H9 (cell line): ENCODE measurements at regions not wholly inside any gene's neighbourhood (a gene's known extent, or its start where the extent isn't known, plus 50 kb on each side); places are given as distances from the start of the nearest gene placed in this dataset.

Source experiments
- DNase-seq: peaks from one replicate; pipeline ENCODE4 v3.0.0-alpha.2; 2017
- H2AFZ ChIP-seq: one replicate; pipeline ENCODE4 v1.6.1; 2013; ENCODE audit warnings: mild to moderate bottlenecking, low read length, control low read depth, moderate library complexity
- H2AK5ac ChIP-seq: 2 replicates; pipeline ENCODE4 v1.6.1; 2013; ENCODE audit warnings: low read length, control low read depth, mixed read lengths; ENCODE audit not compliant: insufficient read length
- H2BK120ac ChIP-seq: one replicate; pipeline ENCODE4 v1.6.1; 2013; ENCODE audit warnings: low read depth, mild to moderate bottlenecking, low read length, control low read depth, inconsistent platforms; ENCODE audit not compliant: poor library complexity, severe bottlenecking
- H2BK12ac ChIP-seq: 2 replicates; pipeline ENCODE4 v1.6.1; 2013; ENCODE audit warnings: low read length, control low read depth, mixed read lengths, low read depth; ENCODE audit not compliant: insufficient read length
- H2BK15ac ChIP-seq: 2 replicates; pipeline ENCODE4 v1.6.1; 2013; ENCODE audit warnings: low read depth, low read length, control low read depth
- H2BK20ac ChIP-seq: one replicate; pipeline ENCODE4 v1.6.1; 2013; ENCODE audit warnings: low read depth, mild to moderate bottlenecking, low read length, control low read depth, inconsistent platforms; ENCODE audit not compliant: poor library complexity, severe bottlenecking
- H2BK5ac ChIP-seq: 2 replicates; pipeline ENCODE4 v1.6.1; 2013; ENCODE audit warnings: low read length, control low read depth, mixed read lengths; ENCODE audit not compliant: insufficient read length
- H3K14ac ChIP-seq: 2 replicates; pipeline ENCODE4 v1.6.1; 2013; ENCODE audit warnings: low read length, control low read depth; ENCODE audit not compliant: insufficient read depth
- H3K18ac ChIP-seq: 2 replicates; pipeline ENCODE4 v1.6.1; 2013; ENCODE audit warnings: low read depth, mild to moderate bottlenecking, mixed read lengths, low read length, control low read depth; ENCODE audit not compliant: insufficient read length
- H3K23ac ChIP-seq: 2 replicates; pipeline ENCODE4 v1.6.1; 2013; ENCODE audit warnings: low read length, control low read depth, mixed read lengths, low read depth; ENCODE audit not compliant: insufficient read length
- H3K23me2 ChIP-seq: 2 replicates; pipeline ENCODE4 v1.6.1; 2013; ENCODE audit warnings: low read depth, mild to moderate bottlenecking, mixed read lengths, low read length, control low read depth; ENCODE audit not compliant: insufficient read length, poor library complexity, severe bottlenecking
- H3K27ac ChIP-seq: 2 replicates; pipeline ENCODE4 v1.5.1; 2013; ENCODE audit warnings: low read length, control low read depth, mixed read lengths, low read depth; ENCODE audit not compliant: insufficient read length
- H3K27me3 ChIP-seq: 2 replicates; pipeline ENCODE4 v1.6.1; 2013; ENCODE audit warnings: low read length, control low read depth, inconsistent platforms; ENCODE audit not compliant: insufficient read depth
- H3K4ac ChIP-seq: 2 replicates; pipeline ENCODE4 v1.6.1; 2013; ENCODE audit warnings: low read depth, mild to moderate bottlenecking, control low read depth, inconsistent platforms, low read length, moderate library complexity
- H3K4me1 ChIP-seq: 2 replicates; pipeline ENCODE4 v1.6.1; 2013; ENCODE audit warnings: low read length, control low read depth, inconsistent platforms; ENCODE audit not compliant: insufficient read depth
- H3K4me2 ChIP-seq: 2 replicates; pipeline ENCODE4 v1.6.1; 2013; ENCODE audit warnings: low read length, control low read depth, mixed read lengths; ENCODE audit not compliant: insufficient read length, insufficient read depth
- H3K56ac ChIP-seq: 2 replicates; pipeline ENCODE4 v1.6.1; 2013; ENCODE audit warnings: low read depth, mild to moderate bottlenecking, mixed read lengths, low read length, control low read depth; ENCODE audit not compliant: insufficient read length
- H3K79me1 ChIP-seq: 2 replicates; pipeline ENCODE4 v1.6.1; 2013; ENCODE audit warnings: low read depth, mild to moderate bottlenecking, moderate library complexity, low read length, control low read depth, inconsistent platforms; ENCODE audit not compliant: insufficient read depth, poor library complexity, severe bottlenecking
- H3K79me2 ChIP-seq: 2 replicates; pipeline ENCODE4 v1.6.1; 2013; ENCODE audit warnings: low read length, control low read depth, inconsistent platforms; ENCODE audit not compliant: insufficient read depth
- H3K9ac ChIP-seq: 2 replicates; pipeline ENCODE4 v1.6.1; 2013; ENCODE audit warnings: low read length, control low read depth, mixed read lengths; ENCODE audit not compliant: insufficient read length; ENCODE audit errors: extremely low read depth
- H3K9me3 ChIP-seq: one replicate; pipeline ENCODE4 v1.6.1; 2013; ENCODE audit warnings: low read depth, low read length, inconsistent platforms; ENCODE audit not compliant: control insufficient read depth
- H3T11ph ChIP-seq: one replicate; pipeline ENCODE4 v1.6.1; 2013; ENCODE audit warnings: mild to moderate bottlenecking, low read length, control low read depth, inconsistent platforms
- H4K20me1 ChIP-seq: one replicate; pipeline ENCODE4 v1.6.1; 2013; ENCODE audit not compliant: control insufficient read depth, insufficient read length, insufficient read depth
- H4K5ac ChIP-seq: 2 replicates; pipeline ENCODE4 v1.6.1; 2013; ENCODE audit warnings: low read depth, mild to moderate bottlenecking, mixed read lengths, low read length, control low read depth; ENCODE audit not compliant: insufficient read length
- H4K8ac ChIP-seq: replicated peaks from 2 replicates; pipeline ENCODE4 v1.6.1; 2013; ENCODE audit warnings: low read length, control low read depth, mixed read lengths, low read depth; ENCODE audit not compliant: insufficient read length
- H4K91ac ChIP-seq: 2 replicates; pipeline ENCODE4 v1.6.1; 2013; ENCODE audit warnings: low read depth, mild to moderate bottlenecking, moderate library complexity, mixed read lengths, low read length, control low read depth; ENCODE audit not compliant: insufficient read length
- H3K27ac Mint-ChIP-seq, 3 experiments: 2 replicates in 2 of 3; 3 replicates in 1 of 3; pipeline ENCODE4 v1.8.0; 2020 to 2021; ENCODE audit warnings: mixed read lengths in 3 of 3, mild to moderate bottlenecking in 1 of 3, moderate library complexity in 1 of 3
- H3K27me3 Mint-ChIP-seq: 2 replicates; pipeline ENCODE4 v1.8.0; 2021; ENCODE audit warnings: low read depth, mild to moderate bottlenecking, moderate library complexity, mixed read lengths
- H3K36me3 Mint-ChIP-seq, 3 experiments: 2 replicates in 2 of 3; 3 replicates in 1 of 3; pipeline ENCODE4 v1.8.0; 2020 to 2021; ENCODE audit warnings: low read depth in 3 of 3, mixed read lengths in 3 of 3; ENCODE audit not compliant: insufficient read depth in 1 of 3
- H3K4me1 Mint-ChIP-seq, 2 experiments: 2 replicates each; pipeline ENCODE4 v1.8.0; 2020; ENCODE audit warnings: mixed read lengths in 2 of 2
- H3K4me3 Mint-ChIP-seq, 2 experiments: 2 replicates in 1 of 2; 3 replicates in 1 of 2; pipeline ENCODE4 v1.8.0; 2020 to 2021; ENCODE audit warnings: mild to moderate bottlenecking in 2 of 2, mixed read lengths in 2 of 2, moderate library complexity in 1 of 2
- H3K9me3 Mint-ChIP-seq, 2 experiments: 2 replicates in 1 of 2; 3 replicates in 1 of 2; pipeline ENCODE4 v1.8.0; 2020; ENCODE audit warnings: mild to moderate bottlenecking in 2 of 2, mixed read lengths in 2 of 2, moderate library complexity in 1 of 2
- WGBS: extraction: QIAGEN DNeasy Blood & Tissue Kit; methylation state at CpG from one replicate; pipeline ENCODE4 v1.1.7; 2013; ENCODE audit warnings: missing lambda C conversion rate, low lambda C conversion rate, mixed read lengths; ENCODE audit not compliant: insufficient read length; ENCODE audit errors: extremely low coverage; 5-methylcytosine and 5-hydroxymethylcytosine counted together
- TF ChIP-seq, protein P1 (sequence below): fragments of 200-600 bp; sonication (generic); conservative IDR thresholded peaks from 3 replicates; pipeline ENCODE4 v1.8.0; 2021; ENCODE audit warnings: antibody characterized with exemption, mild to moderate bottlenecking

DNA sequence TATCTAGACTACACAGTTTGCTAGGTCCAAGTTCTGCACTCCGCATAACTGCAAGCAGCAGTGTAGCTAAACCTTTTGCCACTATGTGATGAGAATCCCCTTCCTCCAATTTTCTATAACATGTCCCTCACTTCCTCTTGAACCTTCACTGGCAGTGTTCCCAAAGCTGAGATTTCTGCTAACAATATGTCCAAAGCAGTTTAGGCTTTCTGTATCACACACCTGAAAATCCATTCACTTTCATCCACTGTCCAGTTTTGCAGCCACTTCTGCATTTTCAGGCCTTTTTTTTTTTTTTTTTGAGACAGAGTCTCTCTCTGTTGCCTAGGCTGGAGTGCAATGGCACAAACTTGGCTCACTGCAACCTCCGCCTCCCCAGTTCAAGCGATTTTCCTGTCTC is 111.1 kb downstream of the GADD45G start:
- Histone ChIP-seq H3K23me2 (no peaks in the 10 kb centered on the region), H2BK15ac (no peak overlapping the region), H3K27ac (no peak overlapping the region), H4K5ac (no peak overlapping the region), H3K23ac (no peak overlapping the region), H3K9me3 (no peaks in the 10 kb centered on the region), H2AK5ac (no peak overlapping the region), H3T11ph (no peak overlapping the region), H2AFZ (no peak overlapping the region), H3K79me2 (no peaks in the 10 kb centered on the region), H3K56ac (no peak overlapping the region), H3K27me3 (no peaks in the 10 kb centered on the region), H3K18ac (no peak overlapping the region), H4K91ac (no peak overlapping the region), H4K8ac (no peak overlapping the region), H3K79me1 (no peaks in the 10 kb centered on the region), H3K9ac (no peak overlapping the region), H4K20me1 (peaks cover 2% of the 10 kb centered on the region), H3K4me2 (no peak overlapping the region), H2BK5ac (no peak overlapping the region), H3K4ac (no peak overlapping the region), H3K14ac (no peak overlapping the region), H2BK120ac (no peak overlapping the region), H2BK20ac (no peak overlapping the region), H2BK12ac (no peak overlapping the region), H3K4me1 (no peaks in the 10 kb centered on the region)
- Mint-ChIP-seq H3K27ac (no peak overlapping the region), H3K27me3 (peaks cover 9% of the 10 kb centered on the region), H3K9me3 (no peaks in the 10 kb centered on the region; a peak in 1 of 5 replicates), H3K4me3 (no peak overlapping the region), H3K36me3 (peaks cover 0 to 5% (median 0%) of the 10 kb centered on the region in 3 experiments; a peak in 3 of 7 replicates), H3K4me1 (no peaks in the 10 kb centered on the region)
- DNase-seq: no peak
- WGBS: no CpG with 5 or more reads among the region's 3 CpGs
- TF ChIP-seq, protein P1, sequence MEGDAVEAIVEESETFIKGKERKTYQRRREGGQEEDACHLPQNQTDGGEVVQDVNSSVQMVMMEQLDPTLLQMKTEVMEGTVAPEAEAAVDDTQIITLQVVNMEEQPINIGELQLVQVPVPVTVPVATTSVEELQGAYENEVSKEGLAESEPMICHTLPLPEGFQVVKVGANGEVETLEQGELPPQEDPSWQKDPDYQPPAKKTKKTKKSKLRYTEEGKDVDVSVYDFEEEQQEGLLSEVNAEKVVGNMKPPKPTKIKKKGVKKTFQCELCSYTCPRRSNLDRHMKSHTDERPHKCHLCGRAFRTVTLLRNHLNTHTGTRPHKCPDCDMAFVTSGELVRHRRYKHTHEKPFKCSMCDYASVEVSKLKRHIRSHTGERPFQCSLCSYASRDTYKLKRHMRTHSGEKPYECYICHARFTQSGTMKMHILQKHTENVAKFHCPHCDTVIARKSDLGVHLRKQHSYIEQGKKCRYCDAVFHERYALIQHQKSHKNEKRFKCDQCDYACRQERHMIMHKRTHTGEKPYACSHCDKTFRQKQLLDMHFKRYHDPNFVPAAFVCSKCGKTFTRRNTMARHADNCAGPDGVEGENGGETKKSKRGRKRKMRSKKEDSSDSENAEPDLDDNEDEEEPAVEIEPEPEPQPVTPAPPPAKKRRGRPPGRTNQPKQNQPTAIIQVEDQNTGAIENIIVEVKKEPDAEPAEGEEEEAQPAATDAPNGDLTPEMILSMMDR: no peak
